Ectodermal cell (in vitro differentiated cells): ENCODE measurements at regions not wholly inside any gene's neighbourhood (a gene's known extent, or its start where the extent isn't known, plus 50 kb on each side); places are given as distances from the start of the nearest gene placed in this dataset.

ENCODE experiments used
- H3K27ac ChIP-seq: 2 replicates; pipeline ENCODE4 v1.7.0; 2013; ENCODE audit warnings: mild to moderate bottlenecking, low read depth, low read length; ENCODE audit not compliant: insufficient read depth, poor library complexity, severe bottlenecking
- H3K27me3 ChIP-seq: 2 replicates; pipeline ENCODE4 v1.7.0; 2013; ENCODE audit warnings: mild to moderate bottlenecking, low read length; ENCODE audit not compliant: insufficient read depth, control insufficient read depth, poor library complexity, severe bottlenecking
- H3K36me3 ChIP-seq: one replicate; pipeline ENCODE4 v1.7.0; 2013; ENCODE audit warnings: low read length; ENCODE audit not compliant: control insufficient read depth, insufficient read depth
- H3K4me1 ChIP-seq: one replicate; pipeline ENCODE4 v1.7.0; 2013; ENCODE audit warnings: low read length; ENCODE audit not compliant: control insufficient read depth, insufficient read depth
- H3K4me3 ChIP-seq: 2 replicates; pipeline ENCODE4 v1.7.0; 2013; ENCODE audit warnings: low read depth, low read length, control low read depth; ENCODE audit not compliant: insufficient read depth
- H3K9me3 ChIP-seq: 2 replicates; pipeline ENCODE4 v1.7.0; 2013; ENCODE audit warnings: mild to moderate bottlenecking, low read length, moderate library complexity; ENCODE audit not compliant: control insufficient read depth
- WGBS, 2 experiments: methylation state at CpG; one replicate each; pipeline ENCODE4 v1.1.7; 2013; ENCODE audit warnings: missing lambda C conversion rate in 2 of 2; 5-methylcytosine and 5-hydroxymethylcytosine counted together

DNA sequence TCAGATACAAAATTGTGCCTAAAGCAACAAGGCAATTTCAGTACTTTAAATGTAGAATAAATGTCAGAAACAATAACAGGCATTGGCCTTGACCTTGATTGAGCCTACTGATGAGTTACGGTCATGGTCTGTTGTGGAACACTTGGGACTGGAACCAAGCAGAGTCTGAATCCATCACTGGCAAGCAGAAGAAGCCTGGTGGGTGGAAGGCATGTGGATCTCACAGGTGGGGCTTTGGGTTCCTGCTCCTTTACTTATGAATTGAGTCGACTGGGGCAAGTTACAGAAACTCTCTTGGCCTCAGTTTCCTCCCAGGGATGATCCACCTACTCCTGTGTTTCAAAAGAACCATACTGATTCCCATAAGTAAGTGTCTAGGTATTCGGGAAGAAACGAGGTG is 102.3 kb downstream of the KCNF1 start:
- no peaks in the 10 kb centered on the region for H3K36me3 ChIP-seq
- no peaks in the 10 kb centered on the region for H3K9me3 ChIP-seq
- H3K4me3 ChIP-seq, result no peak overlapping the region
- no peaks in the 10 kb centered on the region for H3K4me1 ChIP-seq
- no peak overlapping the region for H3K27ac ChIP-seq
- WGBS, 2 experiments, result 92 to 98% methylated on average over 4 of the region's 4 CpGs
- no peaks in the 10 kb centered on the region for H3K27me3 ChIP-seq

DNA sequence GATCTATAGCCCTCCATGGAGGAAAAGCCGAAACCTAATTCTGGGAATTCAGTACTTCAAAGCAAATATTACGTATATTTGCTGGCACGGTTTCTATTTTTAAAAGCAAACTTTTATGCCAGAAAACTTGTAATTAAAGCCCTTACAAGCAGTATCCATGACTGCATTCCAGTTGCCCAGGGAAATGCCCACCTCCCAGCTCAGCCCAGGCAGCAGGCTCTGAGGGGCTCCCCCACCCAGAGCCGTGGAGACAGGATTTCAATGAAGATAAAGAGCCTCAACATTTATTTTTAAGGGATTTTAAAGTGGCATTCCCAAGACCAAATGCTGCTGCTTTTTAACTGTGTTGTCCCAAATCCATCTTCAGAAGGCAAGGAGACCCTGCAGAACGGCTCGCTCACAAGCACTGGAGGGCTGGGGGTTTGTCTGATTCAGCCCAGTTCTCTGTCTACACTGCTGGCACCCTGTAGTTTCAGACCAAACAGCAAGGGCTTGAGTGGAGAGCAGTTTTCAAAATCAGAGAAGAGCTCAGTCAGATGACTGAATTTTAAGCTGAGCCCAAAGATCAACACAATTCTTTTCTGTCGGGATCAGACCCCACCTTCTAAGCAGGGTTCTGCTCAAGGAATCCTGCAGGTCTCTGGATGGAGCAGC is 105.1 kb downstream of the KCNF1 start:
- Histone ChIP-seq H3K27me3 (no peaks in the 10 kb centered on the region), H3K4me3 (no peak overlapping the region), H3K4me1 (peaks cover 5% of the 10 kb centered on the region), H3K36me3 (no peaks in the 10 kb centered on the region), H3K27ac (no peak overlapping the region), H3K9me3 (no peaks in the 10 kb centered on the region)
- 89% methylated on average over 7 of the region's 7 CpGs for WGBS, 2 experiments

DNA sequence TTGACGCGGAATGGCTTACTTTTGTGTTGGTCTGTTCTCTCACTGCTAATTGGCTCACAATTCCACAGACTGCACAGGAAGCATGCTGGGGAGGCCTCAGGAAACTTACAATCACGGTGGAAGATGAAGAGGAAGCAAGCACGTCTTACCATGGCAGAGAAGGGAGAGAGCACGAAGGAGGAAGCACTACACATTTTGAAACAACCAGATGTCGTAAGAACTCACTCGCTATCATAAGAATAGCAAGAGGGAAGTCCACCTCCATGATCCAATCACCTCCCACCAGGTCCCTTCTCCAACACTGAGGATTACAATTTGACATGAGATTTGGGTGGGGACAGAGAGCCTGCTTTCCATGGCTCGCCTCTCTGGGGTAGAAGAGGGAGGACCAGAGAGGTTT is 106.2 kb downstream of the KCNF1 start:
- WGBS, 2 experiments, result 82 to 85% methylated on average over 8 of the region's 8 CpGs
- no peak overlapping the region for H3K4me3 ChIP-seq
- H3K36me3 ChIP-seq, result no peaks in the 10 kb centered on the region
- no peaks in the 10 kb centered on the region for H3K9me3 ChIP-seq
- peaks cover 5% of the 10 kb centered on the region for H3K4me1 ChIP-seq
- H3K27ac ChIP-seq, result no peak overlapping the region
- no peaks in the 10 kb centered on the region for H3K27me3 ChIP-seq

DNA sequence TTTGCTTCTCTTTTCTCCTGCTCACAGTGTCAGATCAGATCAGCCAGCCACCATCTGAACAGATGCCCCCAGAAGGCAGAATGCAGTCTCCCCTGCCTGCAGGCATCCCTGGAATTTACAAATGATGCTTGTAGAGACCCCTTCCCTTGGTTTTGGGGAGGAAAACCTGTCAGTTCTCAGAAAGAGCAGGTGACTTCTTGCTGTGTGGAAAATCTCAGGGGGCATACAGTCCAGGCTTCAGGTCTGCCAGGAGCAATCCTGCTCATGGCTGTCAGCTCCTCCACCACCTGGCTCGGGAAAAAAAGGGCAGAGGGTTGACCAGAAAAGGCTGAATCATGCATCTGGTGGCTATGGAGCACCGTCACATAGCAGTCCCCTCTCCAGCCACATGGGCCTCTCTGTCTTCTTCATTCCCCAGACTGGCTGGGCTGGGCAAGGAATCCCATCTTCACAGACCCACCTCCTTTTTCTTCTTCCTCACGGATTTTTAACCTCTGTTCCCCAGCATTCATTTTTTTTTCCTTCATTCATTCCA is 107.0 kb downstream of the KCNF1 start:
- Histone ChIP-seq H3K36me3 (no peaks in the 10 kb centered on the region), H3K27ac (no peak overlapping the region), H3K27me3 (no peaks in the 10 kb centered on the region), H3K4me1 (peaks cover 5% of the 10 kb centered on the region), H3K4me3 (no peak overlapping the region), H3K9me3 (no peaks in the 10 kb centered on the region)
- WGBS, 2 experiments, result 86 to 94% methylated on average over 3 of the region's 3 CpGs

DNA sequence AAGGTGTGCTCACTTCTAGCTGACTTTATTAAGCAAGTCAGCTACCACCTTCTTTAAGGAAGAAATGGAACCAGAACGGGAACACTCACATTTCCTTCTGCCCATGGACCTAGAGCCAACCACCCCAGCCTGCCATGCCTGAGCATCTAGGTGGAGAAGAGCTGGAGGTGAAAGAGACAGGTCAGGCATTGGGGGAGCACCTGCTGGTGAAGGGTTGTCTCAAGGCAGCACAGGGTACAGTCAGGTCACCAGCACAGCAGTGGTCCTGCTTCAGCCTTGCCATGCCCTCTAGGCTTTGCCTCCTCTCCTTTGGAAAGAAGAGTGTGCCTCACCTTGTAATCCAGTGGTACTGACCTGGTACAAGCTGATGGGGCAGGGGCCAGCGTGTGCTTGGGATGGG is 107.9 kb downstream of the KCNF1 start:
- WGBS, 2 experiments, result 87 to 91% methylated on average over 2 of the region's 2 CpGs
- Histone ChIP-seq H3K27ac (no peak overlapping the region), H3K4me3 (no peak overlapping the region)

DNA sequence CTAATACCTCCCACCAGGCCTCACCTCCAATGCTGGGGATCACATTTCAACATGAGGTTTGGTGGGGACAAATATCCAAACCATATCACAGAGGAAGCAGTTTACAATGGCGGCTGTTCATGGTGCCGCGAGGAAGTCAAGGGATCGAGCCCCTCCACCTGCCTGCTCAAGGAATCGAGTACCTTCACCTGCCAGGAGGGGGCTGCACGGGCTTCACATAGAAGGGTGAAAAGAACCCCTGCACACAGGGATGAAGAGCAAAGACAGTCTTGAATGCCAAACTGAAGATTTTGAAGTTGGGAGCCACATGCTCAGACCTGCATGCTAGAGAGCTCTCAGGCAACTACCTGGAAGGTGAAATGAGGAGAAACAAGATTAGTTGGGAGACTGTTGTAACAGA is 110.3 kb downstream of the KCNF1 start:
- Histone ChIP-seq H3K9me3 (no peaks in the 10 kb centered on the region), H3K4me1 (peaks cover 5% of the 10 kb centered on the region), H3K27ac (no peak overlapping the region), H3K27me3 (no peaks in the 10 kb centered on the region), H3K36me3 (no peaks in the 10 kb centered on the region), H3K4me3 (no peak overlapping the region)
- WGBS, 2 experiments, result 84 to 91% methylated on average over 6 of the region's 6 CpGs

More for the DNA sequence above, 107.9 kb downstream of the KCNF1 start:
- peaks cover 5% of the 10 kb centered on the region for H3K4me1 ChIP-seq
- no peaks in the 10 kb centered on the region for H3K27me3 ChIP-seq
- H3K9me3 ChIP-seq, result no peaks in the 10 kb centered on the region
- no peaks in the 10 kb centered on the region for H3K36me3 ChIP-seq

DNA sequence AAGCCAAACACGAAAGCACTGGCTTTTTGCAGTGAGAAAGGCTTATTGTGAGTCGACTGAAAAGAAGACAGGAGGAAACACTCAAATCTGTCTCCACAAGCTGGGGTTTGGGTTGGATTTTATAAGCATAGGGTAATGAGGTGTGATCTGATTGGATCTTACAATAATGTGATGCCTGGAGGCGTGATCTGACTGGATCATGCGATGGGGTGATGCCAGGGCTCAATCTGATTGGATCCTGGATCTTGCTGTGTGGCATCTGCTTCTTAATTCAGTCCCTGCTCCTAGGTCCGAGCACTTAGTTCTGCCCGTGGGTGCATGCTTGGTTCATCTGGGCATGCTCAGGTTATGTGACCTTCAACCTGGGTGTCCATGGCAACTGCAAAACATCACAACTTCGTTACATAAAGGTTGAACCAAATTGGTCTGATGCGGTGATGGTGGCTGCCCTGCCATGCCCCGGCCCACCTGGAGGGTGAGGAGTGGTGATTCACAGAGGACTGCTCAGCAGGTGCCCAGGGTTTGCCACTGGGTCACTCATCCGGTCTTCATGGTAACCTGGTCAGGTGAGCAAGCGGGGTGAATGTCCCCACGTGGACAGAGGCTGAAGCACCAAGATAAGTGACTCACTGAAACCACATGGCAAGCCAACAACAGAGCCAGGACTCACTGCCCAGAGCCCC is 111.0 kb downstream of the KCNF1 start:
- Histone ChIP-seq H3K4me3 (no peak overlapping the region), H3K36me3 (no peaks in the 10 kb centered on the region), H3K27me3 (no peaks in the 10 kb centered on the region), H3K9me3 (no peaks in the 10 kb centered on the region), H3K4me1 (peaks cover 5% of the 10 kb centered on the region), H3K27ac (no peak overlapping the region)
- WGBS, 2 experiments, result 89 to 91% methylated on average over 12 of the region's 12 CpGs

DNA sequence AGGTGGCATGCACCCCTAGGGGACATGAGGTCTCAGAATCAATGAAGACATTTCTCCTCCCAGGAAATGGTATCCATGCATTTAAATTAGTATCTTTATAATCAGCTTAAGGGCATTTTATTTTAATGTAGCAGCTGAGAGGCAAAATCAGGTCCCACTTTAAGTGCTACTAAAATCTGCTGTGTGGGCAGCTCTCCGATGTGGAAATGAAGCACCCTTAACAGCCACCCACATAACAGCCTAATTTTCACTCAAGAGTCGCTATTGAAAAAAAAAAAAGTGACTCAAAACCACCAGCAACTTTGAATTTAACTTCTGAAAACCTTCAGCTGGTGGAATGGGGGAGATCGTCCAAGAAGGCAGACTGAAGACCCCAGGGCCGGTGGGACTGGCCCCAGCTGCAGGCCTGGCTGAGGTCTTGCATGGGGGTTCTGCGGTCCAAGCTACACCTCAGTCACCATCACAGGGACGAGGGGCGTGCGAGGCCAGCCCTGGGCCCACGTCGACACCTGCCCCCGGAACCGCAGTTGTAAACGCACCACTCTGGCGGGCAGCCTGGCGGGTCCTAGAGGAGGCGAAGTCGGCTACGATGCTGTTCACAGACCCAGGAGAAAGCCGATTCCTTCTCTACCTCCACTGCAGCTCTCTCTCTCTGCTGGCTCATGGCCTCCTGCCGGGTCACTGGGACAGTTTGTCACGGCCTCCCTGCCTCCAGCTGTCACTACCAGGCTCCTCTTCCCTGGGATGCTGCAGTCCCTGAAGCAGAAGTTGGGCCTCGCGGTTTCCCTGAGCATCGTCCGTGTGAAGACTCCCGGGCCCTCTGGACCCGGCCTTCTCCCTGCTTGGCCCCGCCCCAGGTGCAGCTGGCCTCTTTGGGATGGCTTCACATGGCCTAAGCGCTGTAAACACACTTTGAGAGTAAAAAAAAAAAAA is 111.9 kb downstream of the KCNF1 start:
- 91 to 92% methylated on average over 29 of the region's 29 CpGs for WGBS, 2 experiments
- Histone ChIP-seq H3K27ac (no peak overlapping the region), H3K4me1 (peaks cover 5% of the 10 kb centered on the region), H3K36me3 (no peaks in the 10 kb centered on the region), H3K9me3 (no peaks in the 10 kb centered on the region), H3K4me3 (no peak overlapping the region), H3K27me3 (no peaks in the 10 kb centered on the region)

DNA sequence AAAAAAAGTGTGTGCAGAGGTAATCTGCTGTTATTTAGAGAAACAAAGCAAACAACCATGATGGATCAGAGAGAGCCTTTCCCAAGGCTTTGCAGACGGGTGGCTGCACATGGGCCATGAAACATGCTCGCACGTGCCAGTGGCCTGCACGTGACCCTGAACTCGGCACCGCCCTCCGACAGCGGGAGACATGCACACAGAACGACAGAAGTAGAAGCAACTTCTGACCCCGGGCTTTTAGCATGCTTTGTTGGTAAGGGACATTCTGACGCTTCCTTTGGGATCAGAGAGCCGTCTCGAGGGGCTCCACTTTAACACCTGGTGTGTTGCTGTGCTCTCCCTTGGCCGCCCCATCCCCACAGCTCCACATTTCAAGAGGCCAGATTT is 112.5 kb downstream of the KCNF1 start:
- WGBS, 2 experiments, result 81 to 85% methylated on average over 14 of the region's 14 CpGs

DNA sequence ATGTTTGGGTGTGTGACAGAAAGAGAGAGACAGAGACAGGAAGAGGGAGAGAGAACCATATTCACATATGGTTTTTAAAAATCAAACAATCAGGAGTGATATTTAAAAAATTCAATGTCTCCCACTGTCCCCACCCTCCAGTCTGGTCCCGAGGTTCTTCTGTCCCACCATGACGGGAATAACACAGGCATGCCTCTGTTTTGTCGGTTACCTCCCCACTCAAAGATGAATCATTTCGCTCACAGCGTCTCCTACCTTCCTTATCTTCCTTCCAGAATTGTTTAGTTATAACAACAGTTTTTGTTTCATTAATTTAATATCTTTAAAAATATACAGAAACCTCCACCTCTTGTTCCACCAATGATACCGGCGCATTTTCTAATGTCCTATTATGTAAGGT is 113.0 kb downstream of the KCNF1 start:
- Histone ChIP-seq H3K9me3 (no peaks in the 10 kb centered on the region), H3K27ac (no peak overlapping the region), H3K4me1 (peaks cover 5% of the 10 kb centered on the region), H3K27me3 (no peaks in the 10 kb centered on the region), H3K4me3 (no peak overlapping the region), H3K36me3 (no peaks in the 10 kb centered on the region)
- 88 to 90% methylated on average over 4 to 7 of the region's 7 CpGs for WGBS, 2 experiments

More for the DNA sequence above, 112.5 kb downstream of the KCNF1 start:
- Histone ChIP-seq H3K27me3 (no peaks in the 10 kb centered on the region), H3K4me1 (peaks cover 5% of the 10 kb centered on the region), H3K36me3 (no peaks in the 10 kb centered on the region), H3K4me3 (no peak overlapping the region), H3K27ac (no peak overlapping the region), H3K9me3 (no peaks in the 10 kb centered on the region)
